ENCODE measurements at regions not wholly inside any gene's neighbourhood (a gene's known extent, or its start where the extent isn't known, plus 50 kb on each side); places are given as distances from the start of the nearest gene placed in this dataset.

DNA sequence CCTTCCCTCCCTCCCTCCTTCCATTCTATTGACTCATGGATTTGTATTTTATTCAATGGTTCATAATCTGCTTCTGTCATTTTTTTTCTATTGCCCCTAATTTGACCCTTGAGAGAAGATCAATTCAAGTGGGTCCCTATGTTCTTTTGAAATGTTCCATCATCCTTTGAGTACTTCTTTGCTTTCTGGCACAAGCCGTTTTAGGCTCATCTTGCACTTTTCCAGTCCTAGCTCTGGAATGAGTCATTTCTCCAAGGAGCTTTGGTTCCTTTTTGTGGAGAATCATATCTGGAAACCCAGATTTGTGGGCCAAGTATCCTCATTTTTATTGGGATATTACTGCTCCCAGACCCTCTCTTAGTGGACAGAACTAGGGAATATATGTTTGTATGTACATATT, 126.8 kb upstream of the PTPN3 start:
- Histone ChIP-seq H3K4me1 (no peaks in the 10 kb centered on the region), H3K4me3 (no peak overlapping the region), H3K9me3 (no peaks in the 10 kb centered on the region), H3K36me3 (no peaks in the 10 kb centered on the region), H3K27ac (no peak overlapping the region), H3K27me3 (no peaks in the 10 kb centered on the region)
- no peak for DNase-seq
- TF ChIP-seq, protein P1, sequence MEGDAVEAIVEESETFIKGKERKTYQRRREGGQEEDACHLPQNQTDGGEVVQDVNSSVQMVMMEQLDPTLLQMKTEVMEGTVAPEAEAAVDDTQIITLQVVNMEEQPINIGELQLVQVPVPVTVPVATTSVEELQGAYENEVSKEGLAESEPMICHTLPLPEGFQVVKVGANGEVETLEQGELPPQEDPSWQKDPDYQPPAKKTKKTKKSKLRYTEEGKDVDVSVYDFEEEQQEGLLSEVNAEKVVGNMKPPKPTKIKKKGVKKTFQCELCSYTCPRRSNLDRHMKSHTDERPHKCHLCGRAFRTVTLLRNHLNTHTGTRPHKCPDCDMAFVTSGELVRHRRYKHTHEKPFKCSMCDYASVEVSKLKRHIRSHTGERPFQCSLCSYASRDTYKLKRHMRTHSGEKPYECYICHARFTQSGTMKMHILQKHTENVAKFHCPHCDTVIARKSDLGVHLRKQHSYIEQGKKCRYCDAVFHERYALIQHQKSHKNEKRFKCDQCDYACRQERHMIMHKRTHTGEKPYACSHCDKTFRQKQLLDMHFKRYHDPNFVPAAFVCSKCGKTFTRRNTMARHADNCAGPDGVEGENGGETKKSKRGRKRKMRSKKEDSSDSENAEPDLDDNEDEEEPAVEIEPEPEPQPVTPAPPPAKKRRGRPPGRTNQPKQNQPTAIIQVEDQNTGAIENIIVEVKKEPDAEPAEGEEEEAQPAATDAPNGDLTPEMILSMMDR (IDR thresholded peaks at IDR 0.05) = no peak
- intact Hi-C loops (cut with DNase I; ENCODE audit: low total_unique reads) = no loop called here

DNA sequence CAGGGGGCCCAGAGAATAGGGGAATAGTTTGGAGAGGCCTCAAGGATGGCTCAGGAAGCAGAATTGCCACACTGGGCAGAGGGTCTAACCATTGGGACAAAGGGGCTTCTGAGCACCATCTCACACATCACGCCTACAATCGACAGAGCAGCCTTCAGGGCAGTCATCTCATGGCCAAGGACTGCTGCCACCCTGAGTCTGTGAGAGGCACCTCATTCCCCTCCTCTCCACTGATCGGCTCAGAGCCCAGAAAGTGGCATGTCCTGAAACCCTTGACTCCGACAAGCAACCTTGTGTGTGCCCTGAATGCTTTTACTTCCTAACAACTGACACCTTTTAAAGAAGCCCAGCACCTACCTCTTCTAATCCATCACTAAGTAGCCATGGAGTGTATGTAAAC, 128.9 kb upstream of the PTPN3 start:
- H3K27ac ChIP-seq = no peak overlapping the region
- H3K9me3 ChIP-seq = no peaks in the 10 kb centered on the region
- no peaks in the 10 kb centered on the region for H3K36me3 ChIP-seq
- no peaks in the 10 kb centered on the region for H3K27me3 ChIP-seq
- intact Hi-C loops (cut with DNase I; ENCODE audit: low total_unique reads) = no loop called here
- H3K4me3 ChIP-seq = no peak overlapping the region
- no peaks in the 10 kb centered on the region for H3K4me1 ChIP-seq
- DNase-seq = no peak
- TF ChIP-seq, protein P1 (IDR thresholded peaks at IDR 0.05) = no peak

DNA sequence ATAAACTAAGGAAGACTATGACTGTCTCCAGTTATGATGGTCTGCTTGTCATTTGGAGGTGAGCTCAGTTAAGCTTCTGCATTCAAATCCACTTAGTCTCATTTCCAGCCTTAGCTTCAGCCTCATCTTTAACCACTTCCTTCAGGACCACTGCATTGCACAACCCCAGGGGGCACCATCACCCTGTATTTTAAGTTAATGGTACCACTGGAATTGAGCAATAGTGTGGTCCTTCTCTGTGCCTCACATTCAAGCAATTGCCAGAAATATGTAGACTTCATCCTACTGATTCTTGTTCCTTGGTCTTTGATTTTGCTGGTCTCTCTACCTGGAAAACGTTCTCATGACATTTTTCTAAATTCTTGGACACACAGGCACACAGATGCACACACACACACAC, 131.5 kb upstream of the PTPN3 start:
- no peaks in the 10 kb centered on the region for H3K4me1 ChIP-seq
- intact Hi-C loops (cut with DNase I; ENCODE audit: low total_unique reads) = no loop called here
- no peaks in the 10 kb centered on the region for H3K9me3 ChIP-seq
- H3K36me3 ChIP-seq = no peaks in the 10 kb centered on the region
- H3K27me3 ChIP-seq = peaks cover 0 to 5% of the 10 kb centered on the region in 2 donors
- no peak overlapping the region for H3K27ac ChIP-seq
- no peak for DNase-seq
- H3K4me3 ChIP-seq = no peak overlapping the region
- TF ChIP-seq, protein P1 (IDR thresholded peaks at IDR 0.05) = no peak

DNA sequence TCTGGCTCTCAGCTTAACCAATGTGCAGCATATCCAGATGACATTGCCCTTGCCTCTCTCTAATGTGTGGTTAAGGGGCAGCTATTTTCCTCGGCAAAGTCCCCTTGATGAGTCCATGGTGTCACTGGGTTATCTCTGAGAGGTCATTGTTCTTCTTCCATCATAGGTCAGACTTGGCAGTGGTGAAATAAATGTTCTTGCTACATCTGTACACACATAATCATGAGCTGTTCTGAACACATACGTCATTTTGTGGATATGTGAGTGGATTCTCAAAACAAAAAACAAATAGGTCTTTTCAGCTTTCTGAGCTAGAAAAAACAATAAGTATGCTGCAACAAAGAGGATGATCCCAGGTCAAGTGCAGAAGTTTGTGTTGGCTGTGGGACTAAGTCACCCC, 134.7 kb upstream of the PTPN3 start:
- Histone ChIP-seq H3K27ac (no peak overlapping the region), H3K27me3 (peaks cover 0 to 11% of the 10 kb centered on the region in 2 donors), H3K36me3 (no peaks in the 10 kb centered on the region), H3K9me3 (no peaks in the 10 kb centered on the region), H3K4me1 (no peaks in the 10 kb centered on the region), H3K4me3 (no peak overlapping the region)
- DNase-seq = no peak
- intact Hi-C loops (cut with DNase I; ENCODE audit: low total_unique reads) = no loop called here
- TF ChIP-seq, protein P1 (IDR thresholded peaks at IDR 0.05) = no peak

DNA sequence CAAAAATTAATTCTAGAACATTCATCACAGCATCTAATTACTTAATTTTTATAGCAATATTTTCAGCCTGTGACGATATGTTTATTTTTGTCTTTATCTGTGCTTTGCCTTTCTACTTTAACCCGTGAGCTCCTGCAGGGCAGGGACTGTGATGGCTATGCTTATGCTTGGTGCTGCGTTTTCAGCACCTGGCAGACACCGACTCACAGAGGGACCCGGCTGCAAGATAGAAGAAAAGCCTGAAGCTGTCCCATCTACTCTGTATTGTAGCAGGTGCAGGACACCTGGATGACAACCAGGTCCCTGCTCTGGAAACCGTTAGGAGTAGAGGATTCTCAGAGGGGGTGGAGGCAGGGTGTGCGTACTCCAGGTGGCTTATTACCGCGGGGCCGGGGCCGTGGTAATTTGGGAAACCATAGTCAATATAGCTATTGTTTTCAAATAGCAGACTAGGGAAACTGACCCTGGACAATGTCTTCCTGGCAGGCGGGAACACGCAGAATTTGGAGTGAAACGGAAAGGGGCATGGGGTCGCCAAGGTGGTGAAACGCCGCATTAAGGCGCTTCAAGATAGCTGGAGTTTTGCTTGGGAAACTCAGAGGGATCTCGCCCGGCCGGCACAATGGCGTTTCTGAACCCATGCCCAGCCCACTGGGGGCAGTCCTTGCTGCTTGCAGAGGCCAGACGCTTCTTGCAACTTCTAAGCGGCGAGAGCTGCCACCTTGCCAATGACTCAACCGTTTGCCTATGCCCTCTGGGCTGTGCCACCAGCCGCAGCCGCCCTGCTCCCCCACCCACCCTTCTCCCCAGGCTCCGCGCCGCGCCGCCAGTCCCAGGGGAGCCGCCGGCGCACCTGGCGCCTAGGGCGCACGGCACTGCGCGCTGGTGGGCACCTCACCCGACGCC, 140.1 kb upstream of the PALM2AKAP2 start:
- H3K4me3 ChIP-seq = peak overlapping the region; percentile 54 to 56
- intact Hi-C loops (cut with DNase I; ENCODE audit: low total_unique reads) = no loop called here
- TF ChIP-seq, protein P1 (IDR thresholded peaks at IDR 0.05) = no peak
- DNase-seq = peak in 1 of 2 donors; percentile 66
- no peak overlapping the region for H3K27ac ChIP-seq
- peaks cover 0 to 23% (median 12%) of the 10 kb centered on the region in 4 donors for H3K4me1 ChIP-seq
- H3K27me3 ChIP-seq = peaks cover 0 to 21% of the 10 kb centered on the region in 2 donors
- H3K9me3 ChIP-seq = no peaks in the 10 kb centered on the region
- no peaks in the 10 kb centered on the region for H3K36me3 ChIP-seq
